SK-N-SH treated with all-trans-retinoic acid at 6 μM for 48 hours (cell line): ENCODE measurements at regions not wholly inside any gene's neighbourhood (a gene's known extent, or its start where the extent isn't known, plus 50 kb on each side); places are given as distances from the start of the nearest gene placed in this dataset.

ENCODE experiments used
- ATAC-seq: fragments of 200-7000 bp; cut with Tn5 transposase; 3 replicates; pipeline ENCODE4 v1.9.1; 2020; ENCODE audit warnings: mild to moderate bottlenecking, moderate library complexity
- ARNTL ChIP-seq: fragments of 450-650 bp; formaldehyde crosslinking; IDR thresholded peaks from 2 replicates; pipeline ENCODE4 v1.5.0; 2020; ENCODE audit warnings: low read depth, mild to moderate bottlenecking, moderate library complexity, borderline replicate concordance
- BACH2 ChIP-seq: fragments of 250-450 bp; sonication (Bioruptor Pico); IDR thresholded peaks from 2 replicates; pipeline ENCODE4 v1.9.0; 2021; ENCODE audit warnings: mild to moderate bottlenecking, borderline replicate concordance
- CSDC2 ChIP-seq: fragments of 250-450 bp; sonication (Bioruptor Pico); IDR thresholded peaks from 2 replicates; pipeline ENCODE4 v1.5.0; 2020; ENCODE audit warnings: mild to moderate bottlenecking, moderate library complexity
- ESRRG ChIP-seq: fragments of 250-450 bp; sonication (Bioruptor Pico); IDR thresholded peaks from 2 replicates; pipeline ENCODE4 v1.6.1; 2021; ENCODE audit warnings: mild to moderate bottlenecking
- GLIS3 ChIP-seq: fragments of 250-450 bp; sonication (Bioruptor Pico); IDR thresholded peaks from 2 replicates; pipeline ENCODE4 v1.5.0; 2020; ENCODE audit warnings: mild to moderate bottlenecking, moderate library complexity
- ISL1 ChIP-seq: fragments of 250-450 bp; sonication (Bioruptor Pico); IDR thresholded peaks from 2 replicates; pipeline ENCODE4 v2.1.2; 2022; ENCODE audit warnings: mild to moderate bottlenecking, moderate library complexity
- PPARA ChIP-seq: fragments of 250-450 bp; sonication (Bioruptor Pico); IDR thresholded peaks from 2 replicates; pipeline ENCODE4 v1.5.0; 2020; ENCODE audit warnings: mild to moderate bottlenecking, borderline replicate concordance
- TCF4 ChIP-seq: fragments of 250-450 bp; sonication (Bioruptor Pico); IDR thresholded peaks from 2 replicates; pipeline ENCODE4 v1.8.0; 2021; ENCODE audit warnings: mild to moderate bottlenecking, moderate library complexity, borderline replicate concordance
- TOX ChIP-seq: fragments of 250-450 bp; sonication (Bioruptor Pico); IDR thresholded peaks from 2 replicates; pipeline ENCODE4 v1.8.0; 2021; ENCODE audit warnings: mild to moderate bottlenecking, moderate library complexity, borderline replicate concordance
- ZC3H10 ChIP-seq: fragments of 250-450 bp; sonication (Bioruptor Pico); IDR thresholded peaks from 2 replicates; pipeline ENCODE4 v1.5.1; 2021; ENCODE audit warnings: mild to moderate bottlenecking, moderate library complexity
- ZFP3 ChIP-seq: fragments of 250-450 bp; sonication (Bioruptor Pico); IDR thresholded peaks from 2 replicates; pipeline ENCODE4 v1.5.0; 2020; ENCODE audit warnings: mild to moderate bottlenecking, moderate library complexity
- ZFP30 ChIP-seq: fragments of 450-650 bp; formaldehyde crosslinking; IDR thresholded peaks from 2 replicates; pipeline ENCODE4 v1.5.0; 2022; ENCODE audit warnings: mild to moderate bottlenecking, moderate library complexity
- ZNF565 ChIP-seq: fragments of 450-650 bp; formaldehyde crosslinking; conservative IDR thresholded peaks from 2 replicates; pipeline ENCODE4 v1.5.0; 2020; ENCODE audit warnings: low read depth, mild to moderate bottlenecking, moderate library complexity
- ZNF70 ChIP-seq: fragments of 450-650 bp; formaldehyde crosslinking; IDR thresholded peaks from 2 replicates; pipeline ENCODE4 v1.5.0; 2020; ENCODE audit warnings: mild to moderate bottlenecking, moderate library complexity
- TF ChIP-seq, protein P1 (sequence below): fragments of 250-450 bp; sonication (Bioruptor Pico); IDR thresholded peaks from 2 replicates; pipeline ENCODE4 v1.5.1; 2020; ENCODE audit warnings: low read depth, mild to moderate bottlenecking, moderate library complexity
- TF ChIP-seq, protein P2 (sequence below): fragments of 250-450 bp; sonication (Bioruptor Pico); IDR thresholded peaks from 2 replicates; pipeline ENCODE4 v1.5.1; 2021; ENCODE audit warnings: mild to moderate bottlenecking, moderate library complexity
- TF ChIP-seq, protein P3 (sequence below): fragments of 250-450 bp; sonication (Bioruptor Pico); IDR thresholded peaks from 2 replicates; pipeline ENCODE4 v1.8.0; 2020; ENCODE audit warnings: mild to moderate bottlenecking, moderate library complexity, borderline replicate concordance
- TF ChIP-seq, protein P4 (sequence below): fragments of 250-450 bp; sonication (Bioruptor Pico); IDR thresholded peaks from 2 replicates; pipeline ENCODE4 v1.5.0; 2020; ENCODE audit warnings: mild to moderate bottlenecking, moderate library complexity
- TF ChIP-seq, protein P5 (sequence below): fragments of 250-450 bp; sonication (Bioruptor Pico); IDR thresholded peaks from 2 replicates; pipeline ENCODE4 v1.8.0; 2021; ENCODE audit warnings: low read depth, mild to moderate bottlenecking, moderate library complexity, borderline replicate concordance

DNA sequence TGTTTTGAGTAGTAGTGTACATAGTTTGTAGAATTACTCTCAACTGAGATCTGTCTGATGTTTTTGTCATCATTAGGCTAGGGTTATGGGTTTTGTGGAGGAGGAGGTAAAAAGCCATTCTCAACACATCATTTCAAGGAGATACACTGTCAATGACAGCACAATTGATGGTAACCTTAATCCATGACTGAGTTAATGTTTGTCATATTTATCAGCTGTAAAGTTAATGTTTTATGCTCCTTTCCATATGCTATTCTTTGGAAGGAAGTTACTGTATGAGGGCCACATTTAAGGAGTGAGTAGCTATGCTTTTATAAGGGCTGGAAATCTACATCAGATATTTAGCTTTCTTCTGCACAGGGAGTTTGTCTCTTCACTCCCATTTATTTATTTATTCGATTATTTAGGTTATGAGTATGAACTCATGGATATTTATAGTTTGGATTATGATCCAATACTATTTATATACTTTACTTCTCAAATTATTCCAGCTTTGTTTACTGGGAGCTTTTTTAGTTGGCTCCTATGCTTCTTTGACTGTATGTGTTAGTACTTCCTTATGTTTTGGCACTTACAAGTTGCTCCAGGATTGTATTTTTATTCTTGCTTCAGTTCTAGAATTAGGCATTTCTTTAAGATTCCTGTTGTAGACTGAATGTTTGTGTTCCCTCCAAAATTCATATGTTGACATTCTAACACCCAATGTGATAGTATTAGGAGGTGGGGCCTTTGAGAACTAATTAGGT lies 156.6 kb upstream of the HCRTR2 start (continued):
- no peak for TF ChIP-seq BACH2
- TF ChIP-seq, protein P1, sequence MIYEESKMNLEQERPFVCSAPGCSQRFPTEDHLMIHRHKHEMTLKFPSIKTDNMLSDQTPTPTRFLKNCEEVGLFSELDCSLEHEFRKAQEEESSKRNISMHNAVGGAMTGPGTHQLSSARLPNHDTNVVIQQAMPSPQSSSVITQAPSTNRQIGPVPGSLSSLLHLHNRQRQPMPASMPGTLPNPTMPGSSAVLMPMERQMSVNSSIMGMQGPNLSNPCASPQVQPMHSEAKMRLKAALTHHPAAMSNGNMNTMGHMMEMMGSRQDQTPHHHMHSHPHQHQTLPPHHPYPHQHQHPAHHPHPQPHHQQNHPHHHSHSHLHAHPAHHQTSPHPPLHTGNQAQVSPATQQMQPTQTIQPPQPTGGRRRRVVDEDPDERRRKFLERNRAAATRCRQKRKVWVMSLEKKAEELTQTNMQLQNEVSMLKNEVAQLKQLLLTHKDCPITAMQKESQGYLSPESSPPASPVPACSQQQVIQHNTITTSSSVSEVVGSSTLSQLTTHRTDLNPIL (CRISPR knock-in tag) = no peak
- no peak for TF ChIP-seq ESRRG (CRISPR knock-in tag)
- TF ChIP-seq ZNF70 = no peak
- TF ChIP-seq, all 23 proteins: peak for 0

- TF ChIP-seq ZFP30 (CRISPR knock-in tag) (no peak), ISL1 (CRISPR knock-in tag) (no peak), ZFP3 (no peak)
- ATAC-seq = no peak
Observed at GRCh38 chr6:55019591-55019990, 154.7 kb upstream of the HCRTR2 start.

GRCh38 chr6:55023230-55023629 lies 151.1 kb upstream of the HCRTR2 start:
- ATAC-seq = no peak
- TF ChIP-seq, protein P2, sequence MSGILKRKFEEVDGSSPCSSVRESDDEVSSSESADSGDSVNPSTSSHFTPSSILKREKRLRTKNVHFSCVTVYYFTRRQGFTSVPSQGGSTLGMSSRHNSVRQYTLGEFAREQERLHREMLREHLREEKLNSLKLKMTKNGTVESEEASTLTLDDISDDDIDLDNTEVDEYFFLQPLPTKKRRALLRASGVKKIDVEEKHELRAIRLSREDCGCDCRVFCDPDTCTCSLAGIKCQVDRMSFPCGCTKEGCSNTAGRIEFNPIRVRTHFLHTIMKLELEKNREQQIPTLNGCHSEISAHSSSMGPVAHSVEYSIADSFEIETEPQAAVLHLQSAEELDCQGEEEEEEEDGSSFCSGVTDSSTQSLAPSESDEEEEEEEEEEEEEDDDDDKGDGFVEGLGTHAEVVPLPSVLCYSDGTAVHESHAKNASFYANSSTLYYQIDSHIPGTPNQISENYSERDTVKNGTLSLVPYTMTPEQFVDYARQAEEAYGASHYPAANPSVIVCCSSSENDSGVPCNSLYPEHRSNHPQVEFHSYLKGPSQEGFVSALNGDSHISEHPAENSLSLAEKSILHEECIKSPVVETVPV = no peak
- TF ChIP-seq ZC3H10 (CRISPR knock-in tag) = no peak
- no peak for TF ChIP-seq ARNTL (CRISPR knock-in tag)
- TF ChIP-seq, protein P3, sequence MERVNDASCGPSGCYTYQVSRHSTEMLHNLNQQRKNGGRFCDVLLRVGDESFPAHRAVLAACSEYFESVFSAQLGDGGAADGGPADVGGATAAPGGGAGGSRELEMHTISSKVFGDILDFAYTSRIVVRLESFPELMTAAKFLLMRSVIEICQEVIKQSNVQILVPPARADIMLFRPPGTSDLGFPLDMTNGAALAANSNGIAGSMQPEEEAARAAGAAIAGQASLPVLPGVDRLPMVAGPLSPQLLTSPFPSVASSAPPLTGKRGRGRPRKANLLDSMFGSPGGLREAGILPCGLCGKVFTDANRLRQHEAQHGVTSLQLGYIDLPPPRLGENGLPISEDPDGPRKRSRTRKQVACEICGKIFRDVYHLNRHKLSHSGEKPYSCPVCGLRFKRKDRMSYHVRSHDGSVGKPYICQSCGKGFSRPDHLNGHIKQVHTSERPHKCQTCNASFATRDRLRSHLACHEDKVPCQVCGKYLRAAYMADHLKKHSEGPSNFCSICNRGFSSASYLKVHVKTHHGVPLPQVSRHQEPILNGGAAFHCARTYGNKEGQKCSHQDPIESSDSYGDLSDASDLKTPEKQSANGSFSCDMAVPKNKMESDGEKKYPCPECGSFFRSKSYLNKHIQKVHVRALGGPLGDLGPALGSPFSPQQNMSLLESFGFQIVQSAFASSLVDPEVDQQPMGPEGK (CRISPR knock-in tag) = no peak
- no peak for TF ChIP-seq BACH2
- TF ChIP-seq, protein P4, sequence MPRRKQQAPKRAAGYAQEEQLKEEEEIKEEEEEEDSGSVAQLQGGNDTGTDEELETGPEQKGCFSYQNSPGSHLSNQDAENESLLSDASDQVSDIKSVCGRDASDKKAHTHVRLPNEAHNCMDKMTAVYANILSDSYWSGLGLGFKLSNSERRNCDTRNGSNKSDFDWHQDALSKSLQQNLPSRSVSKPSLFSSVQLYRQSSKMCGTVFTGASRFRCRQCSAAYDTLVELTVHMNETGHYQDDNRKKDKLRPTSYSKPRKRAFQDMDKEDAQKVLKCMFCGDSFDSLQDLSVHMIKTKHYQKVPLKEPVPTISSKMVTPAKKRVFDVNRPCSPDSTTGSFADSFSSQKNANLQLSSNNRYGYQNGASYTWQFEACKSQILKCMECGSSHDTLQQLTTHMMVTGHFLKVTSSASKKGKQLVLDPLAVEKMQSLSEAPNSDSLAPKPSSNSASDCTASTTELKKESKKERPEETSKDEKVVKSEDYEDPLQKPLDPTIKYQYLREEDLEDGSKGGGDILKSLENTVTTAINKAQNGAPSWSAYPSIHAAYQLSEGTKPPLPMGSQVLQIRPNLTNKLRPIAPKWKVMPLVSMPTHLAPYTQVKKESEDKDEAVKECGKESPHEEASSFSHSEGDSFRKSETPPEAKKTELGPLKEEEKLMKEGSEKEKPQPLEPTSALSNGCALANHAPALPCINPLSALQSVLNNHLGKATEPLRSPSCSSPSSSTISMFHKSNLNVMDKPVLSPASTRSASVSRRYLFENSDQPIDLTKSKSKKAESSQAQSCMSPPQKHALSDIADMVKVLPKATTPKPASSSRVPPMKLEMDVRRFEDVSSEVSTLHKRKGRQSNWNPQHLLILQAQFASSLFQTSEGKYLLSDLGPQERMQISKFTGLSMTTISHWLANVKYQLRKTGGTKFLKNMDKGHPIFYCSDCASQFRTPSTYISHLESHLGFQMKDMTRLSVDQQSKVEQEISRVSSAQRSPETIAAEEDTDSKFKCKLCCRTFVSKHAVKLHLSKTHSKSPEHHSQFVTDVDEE = no peak
- no peak for TF ChIP-seq ZNF565 (CRISPR knock-in tag)
- TF ChIP-seq TCF4 = no peak
- no peak for TF ChIP-seq ZFP3
- no peak for TF ChIP-seq CSDC2 (CRISPR knock-in tag)
- TF ChIP-seq, protein P1 (CRISPR knock-in tag) = no peak
- TF ChIP-seq TOX (CRISPR knock-in tag) = no peak
- TF ChIP-seq GLIS3 = no peak
- TF ChIP-seq, protein P5, sequence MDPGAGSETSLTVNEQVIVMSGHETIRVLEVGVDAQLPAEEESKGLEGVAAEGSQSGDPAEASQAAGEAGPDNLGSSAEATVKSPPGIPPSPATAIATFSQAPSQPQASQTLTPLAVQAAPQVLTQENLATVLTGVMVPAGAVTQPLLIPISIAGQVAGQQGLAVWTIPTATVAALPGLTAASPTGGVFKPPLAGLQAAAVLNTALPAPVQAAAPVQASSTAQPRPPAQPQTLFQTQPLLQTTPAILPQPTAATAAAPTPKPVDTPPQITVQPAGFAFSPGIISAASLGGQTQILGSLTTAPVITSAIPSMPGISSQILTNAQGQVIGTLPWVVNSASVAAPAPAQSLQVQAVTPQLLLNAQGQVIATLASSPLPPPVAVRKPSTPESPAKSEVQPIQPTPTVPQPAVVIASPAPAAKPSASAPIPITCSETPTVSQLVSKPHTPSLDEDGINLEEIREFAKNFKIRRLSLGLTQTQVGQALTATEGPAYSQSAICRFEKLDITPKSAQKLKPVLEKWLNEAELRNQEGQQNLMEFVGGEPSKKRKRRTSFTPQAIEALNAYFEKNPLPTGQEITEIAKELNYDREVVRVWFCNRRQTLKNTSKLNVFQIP (CRISPR knock-in tag) = no peak
- TF ChIP-seq ZFP30 (CRISPR knock-in tag) = no peak
- TF ChIP-seq PPARA (CRISPR knock-in tag) = no peak
- TF ChIP-seq ESRRG (CRISPR knock-in tag) = no peak
- TF ChIP-seq, all 23 proteins: peak for 0
